HG03060 (cell line): ENCODE measurements at regions not wholly inside any gene's neighbourhood (a gene's known extent, or its start where the extent isn't known, plus 50 kb on each side); places are given as distances from the start of the nearest gene placed in this dataset.
"Not testable (repeated sequence)": the region's sequence is repeated elsewhere in the genome, so short reads cannot be mapped to it uniquely, and the experiment has no call there.

ENCODE experiments used
- ATAC-seq: cut with Tn5 transposase; IDR thresholded peaks from one replicate; pipeline ENCODE4 v1.9.1; 2021; ENCODE audit warnings: low read depth, moderate number of reproducible peaks; ENCODE audit not compliant: unreplicated experiment

DNA sequence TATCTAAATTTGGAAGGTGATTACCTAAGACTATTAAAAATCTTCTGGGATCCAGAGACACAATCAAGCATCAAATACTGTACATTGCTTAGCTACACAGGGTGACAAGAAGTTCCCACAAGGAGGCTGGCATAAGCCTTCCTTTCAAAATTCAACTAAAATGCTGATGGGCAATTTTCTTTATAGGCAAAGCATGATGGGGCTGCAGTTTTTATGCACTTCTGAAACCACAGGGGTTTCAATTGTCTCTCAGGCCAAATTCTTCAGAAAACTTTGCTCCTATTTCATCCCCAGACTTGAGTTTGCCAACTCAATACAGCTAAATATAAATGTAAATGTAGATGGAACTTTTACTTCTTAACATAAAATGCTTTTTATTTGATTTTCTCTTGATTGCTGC is 241.6 kb downstream of the ZPLD1 start:
- no peak for ATAC-seq

GRCh38 chr3:102682741-102683140 is 247.9 kb downstream of the ZPLD1 start:
- no peak for ATAC-seq

DNA sequence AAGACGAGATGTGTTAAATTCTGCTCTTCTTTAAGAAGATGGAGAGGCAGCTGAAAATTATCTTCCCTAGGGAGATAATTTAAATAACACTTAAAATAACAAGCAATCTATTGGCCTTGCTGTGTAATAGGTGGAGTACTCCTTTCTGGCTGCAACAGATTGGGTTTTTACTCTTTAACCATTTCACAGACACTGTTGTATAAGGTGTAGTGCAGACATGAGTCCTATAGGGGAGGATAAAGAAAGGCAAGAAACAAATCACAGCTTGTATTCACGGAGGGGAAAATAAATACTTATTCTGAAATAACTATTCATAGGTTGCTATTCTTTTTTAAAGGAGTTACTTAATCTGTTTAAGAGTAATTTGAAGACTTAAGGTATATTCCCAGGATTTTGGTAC is 252.0 kb downstream of the ZPLD1 start:
- ATAC-seq, result no peak

DNA sequence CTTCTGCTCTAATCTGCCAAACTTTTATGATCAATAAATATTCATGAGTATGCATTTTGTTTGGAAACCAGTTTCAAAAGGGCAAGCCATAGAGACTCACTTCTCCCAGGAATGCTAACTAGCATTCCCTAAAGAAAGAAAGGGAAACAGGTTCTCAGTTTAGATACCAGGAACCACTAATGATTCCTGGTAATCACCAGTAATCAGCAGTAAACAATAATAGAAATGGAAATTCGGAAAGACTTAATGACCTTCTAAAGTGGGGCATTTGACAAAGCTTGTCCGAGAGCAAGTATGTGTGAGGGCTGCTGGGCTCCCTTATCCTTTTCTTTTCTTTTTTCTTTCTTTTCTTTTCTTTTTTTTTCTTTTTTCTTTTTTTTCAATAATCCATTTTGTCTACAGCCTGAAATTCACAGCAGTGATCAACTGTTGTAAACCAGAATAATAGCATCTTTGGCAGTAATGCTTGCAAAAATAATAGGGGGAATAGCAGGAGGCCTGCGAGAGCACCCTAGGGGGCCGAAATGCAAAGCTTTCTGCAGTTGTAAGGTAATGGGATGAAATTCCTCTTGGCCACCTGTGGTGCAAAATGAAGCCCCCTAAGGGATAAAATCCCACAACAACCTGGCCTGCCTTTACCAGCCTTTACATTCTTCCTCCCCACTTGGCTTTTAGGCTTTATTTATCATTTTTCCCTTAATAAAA is 253.2 kb downstream of the ZPLD1 start:
- no peak for ATAC-seq

- ATAC-seq, result no peak
These were observed 253.7 kb downstream of the ZPLD1 start for GRCh38 chr3:102688556-102688930.

- ATAC-seq, result no peak
These were observed 256.7 kb downstream of the ZPLD1 start for GRCh38 chr3:102691507-102691906.

DNA sequence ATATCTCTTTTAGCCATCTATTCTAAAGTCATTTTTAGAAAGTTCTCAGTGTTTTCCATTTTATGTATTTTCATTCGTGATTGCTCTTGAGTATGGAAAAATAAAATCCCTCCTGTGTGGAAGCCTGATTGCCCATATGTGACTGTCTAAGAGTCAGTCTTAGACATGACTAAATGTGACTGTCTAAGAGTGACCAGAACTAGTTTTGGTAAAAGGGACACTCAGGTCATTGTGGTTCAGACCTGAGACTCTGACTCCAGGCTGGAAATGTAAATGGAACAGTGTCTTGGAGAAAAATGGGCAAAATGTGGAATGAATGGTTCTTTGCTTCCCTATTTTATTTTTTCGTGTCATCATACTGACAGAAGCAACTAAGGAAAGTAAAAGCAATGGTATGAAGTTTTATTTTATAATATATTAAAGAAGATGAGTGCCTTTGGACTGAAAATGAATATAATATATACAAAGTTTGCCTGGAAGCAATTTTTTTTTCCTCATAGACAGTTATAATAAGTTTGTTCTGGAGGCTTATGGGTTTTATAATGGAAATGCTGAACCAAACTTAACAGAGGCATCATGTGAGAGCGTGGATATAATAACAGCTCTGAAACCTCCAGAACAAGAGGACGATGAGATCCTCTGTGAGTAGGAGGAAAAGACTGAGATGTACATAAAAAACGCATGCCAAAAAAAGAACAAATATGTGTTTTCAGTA is 264.4 kb downstream of the ZPLD1 start:
- ATAC-seq, result no peak

GRCh38 chr3:102699819-102700140 is 265.0 kb downstream of the ZPLD1 start:
- ATAC-seq, result no peak

GRCh38 chr3:102712896-102713295 is 278.1 kb downstream of the ZPLD1 start:
- no peak for ATAC-seq

DNA sequence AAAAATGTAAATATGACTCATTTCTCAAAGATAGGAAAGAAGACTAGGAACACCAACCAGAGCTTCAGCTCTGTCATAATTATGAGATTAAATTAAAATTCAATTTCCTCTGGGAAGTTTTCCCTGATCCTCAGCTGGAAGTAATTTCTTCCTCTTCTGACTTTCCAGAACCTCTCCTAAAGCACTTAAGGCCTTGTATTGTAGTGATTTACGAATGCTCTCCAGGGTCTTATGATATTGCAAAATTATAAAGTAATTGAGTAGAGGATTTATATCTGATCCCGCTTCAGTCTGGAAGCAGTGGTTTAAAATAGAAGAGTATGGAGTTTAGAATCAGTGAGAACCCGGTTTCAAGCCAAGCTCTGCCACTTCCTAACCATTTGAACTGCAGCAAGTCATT is 279.8 kb downstream of the ZPLD1 start:
- ATAC-seq, result peak; percentile 6

DNA sequence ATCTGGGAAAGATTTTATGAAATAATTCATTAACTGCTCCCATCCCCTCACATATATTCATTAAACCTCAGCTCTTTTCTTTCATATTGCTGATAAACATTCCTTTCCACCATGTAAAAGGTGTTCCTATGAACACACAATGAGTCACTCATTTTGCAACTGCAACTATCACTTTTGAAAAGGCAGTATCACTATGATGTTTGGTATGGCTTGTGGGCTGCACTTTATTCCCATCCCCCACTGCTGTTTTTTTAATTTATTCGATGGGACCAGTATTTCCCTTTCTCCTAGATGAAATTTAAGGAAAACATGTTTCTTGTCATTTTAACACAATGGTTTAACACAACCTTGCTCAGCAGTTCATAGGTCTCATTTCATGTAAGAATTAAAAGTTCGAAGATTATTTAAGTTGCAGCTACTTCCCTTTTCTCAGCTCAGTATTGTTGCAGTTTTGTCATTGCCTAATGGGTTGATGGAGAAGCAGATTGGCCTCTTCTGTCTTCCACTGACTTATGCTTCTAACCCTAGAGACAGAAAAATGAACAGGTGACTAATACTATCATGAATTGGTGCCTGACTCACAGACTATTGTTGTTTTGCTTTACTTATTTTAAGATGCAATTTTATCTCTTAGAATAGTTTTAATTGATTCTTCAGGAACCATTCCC is 280.3 kb downstream of the ZPLD1 start:
- ATAC-seq, result peak; percentile 96

DNA sequence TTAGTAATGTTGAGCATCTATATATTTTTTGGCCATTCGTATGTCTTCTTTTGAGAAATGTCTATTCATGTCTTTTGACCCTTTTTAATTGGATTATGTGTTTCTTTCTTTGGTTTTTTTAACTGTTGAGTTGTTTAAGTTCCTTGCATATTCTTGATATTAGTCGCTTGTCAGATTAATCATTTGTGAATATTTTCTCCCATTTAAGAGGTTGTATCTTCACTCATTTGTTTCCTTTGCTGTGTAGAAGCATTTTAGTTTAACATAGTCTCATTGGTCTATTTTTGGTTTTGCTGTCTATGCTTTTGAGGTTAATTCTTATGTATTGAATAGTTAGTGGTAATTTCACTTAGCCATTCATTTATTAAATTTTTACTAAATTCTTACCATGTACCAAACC is 283.8 kb downstream of the ZPLD1 start:
- ATAC-seq, result no peak

DNA sequence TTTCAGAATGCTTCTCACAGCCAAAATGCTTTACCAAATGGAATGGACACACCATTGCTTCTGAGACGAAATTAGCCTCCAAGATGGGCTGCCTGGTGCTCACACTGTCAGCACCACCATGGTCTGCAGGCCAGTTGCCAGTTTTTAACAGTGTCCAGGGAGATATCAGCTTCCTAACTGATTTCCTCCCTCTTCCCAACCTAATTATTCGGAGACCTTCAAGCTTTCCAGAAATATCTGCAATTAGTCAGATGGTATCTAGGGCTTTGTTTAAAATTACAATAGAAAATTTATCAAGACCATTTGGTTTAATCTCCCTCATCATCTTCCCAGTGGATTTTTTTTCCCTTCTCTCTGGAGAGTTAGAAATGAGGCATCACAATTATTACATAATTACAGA is 287.5 kb downstream of the ZPLD1 start:
- no peak for ATAC-seq

DNA sequence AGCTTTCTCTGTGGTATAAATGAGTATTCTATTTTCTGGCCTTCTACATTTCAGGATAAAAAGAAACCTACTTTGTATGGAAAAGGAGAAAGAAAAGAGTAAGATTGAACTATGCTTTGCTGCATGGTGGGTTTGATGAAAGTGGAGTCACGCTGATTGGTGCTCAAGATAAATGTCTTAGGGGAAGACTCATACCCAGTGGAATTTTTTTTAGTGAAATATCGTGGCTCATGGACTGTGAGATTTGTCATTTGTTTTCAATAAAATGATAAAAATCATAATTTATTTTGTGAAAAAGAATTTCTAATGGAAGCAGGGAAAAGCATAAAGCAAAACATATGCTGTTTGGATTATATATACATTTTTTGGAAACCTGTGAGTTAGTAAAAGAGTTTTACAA is 292.5 kb downstream of the ZPLD1 start:
- no peak for ATAC-seq

- not testable (repeated sequence) for ATAC-seq
These were observed 297.8 kb downstream of the ZPLD1 start for GRCh38 chr3:102732581-102732980.

DNA sequence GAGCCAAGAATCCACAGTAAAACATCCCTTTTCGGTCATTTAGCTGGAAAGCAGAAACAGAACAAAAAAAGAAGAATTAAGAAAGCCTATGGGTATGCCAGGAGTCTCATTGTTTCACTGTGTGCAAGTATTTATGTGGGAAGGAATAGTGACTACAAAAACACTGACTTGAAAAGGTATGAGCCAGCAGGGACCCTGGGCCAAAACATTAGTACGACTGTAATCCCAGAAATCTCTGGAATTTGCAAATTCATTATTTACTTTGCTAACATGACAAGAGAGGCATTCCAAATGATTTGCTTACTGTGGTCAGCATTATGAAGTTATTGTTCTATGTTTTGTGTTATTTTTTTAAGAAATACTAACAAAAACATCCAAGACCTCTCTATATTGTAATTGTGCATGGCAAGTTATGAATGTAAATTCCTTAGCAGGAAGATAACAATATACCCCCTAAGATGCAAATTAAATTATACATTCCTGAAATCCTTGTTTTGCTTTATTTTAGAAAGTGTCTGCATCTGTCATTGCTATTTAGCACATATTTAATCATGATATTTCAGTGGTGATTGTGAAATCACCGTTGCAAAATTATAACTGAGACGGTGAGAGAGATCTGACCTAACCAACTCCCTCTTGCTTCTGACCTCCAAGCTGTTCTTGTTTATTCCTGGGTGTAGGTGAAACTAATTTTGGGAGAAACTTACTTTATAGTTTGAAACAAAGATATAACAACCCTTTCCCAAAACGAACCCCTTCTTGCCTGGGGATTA is 299.2 kb downstream of the ZPLD1 start:
- ATAC-seq, result no peak

DNA sequence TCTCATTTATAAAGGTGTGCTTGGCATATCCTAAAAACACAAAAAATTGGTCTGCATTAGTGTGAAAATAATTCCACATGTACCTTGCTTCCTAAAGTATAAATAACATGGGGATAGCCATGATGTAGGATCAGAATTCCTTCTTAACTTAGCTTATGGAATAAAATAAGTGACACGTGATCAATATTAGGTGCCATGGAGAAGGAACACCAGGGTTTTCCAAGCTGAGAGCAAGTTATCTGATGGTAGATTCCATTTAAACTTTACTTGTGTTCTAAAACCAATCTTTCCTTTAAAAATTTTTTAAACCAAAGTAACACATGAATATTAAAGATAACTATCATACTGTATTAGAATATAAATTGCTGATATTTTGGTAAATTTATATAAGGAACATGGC is 300.5 kb downstream of the ZPLD1 start:
- no peak for ATAC-seq

GRCh38 chr3:102736288-102736974 is 301.6 kb downstream of the ZPLD1 start:
- no peak for ATAC-seq

DNA sequence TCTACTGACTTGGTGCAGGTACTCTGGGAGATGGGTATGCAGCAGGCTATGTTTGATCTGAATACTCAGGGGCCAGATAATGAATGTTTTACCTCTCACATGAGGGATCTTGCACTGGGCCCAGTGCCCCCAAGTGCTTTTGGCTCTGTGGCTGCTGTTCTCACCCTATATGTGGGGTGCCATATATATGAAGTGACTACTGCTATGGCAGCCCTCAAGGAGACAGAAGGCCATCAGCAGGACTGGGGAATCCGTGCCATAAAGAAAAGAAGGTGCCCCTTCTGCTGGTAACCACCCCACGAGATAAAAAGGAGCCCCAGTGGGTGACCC is 302.1 kb downstream of the ZPLD1 start:
- ATAC-seq, result no peak

DNA sequence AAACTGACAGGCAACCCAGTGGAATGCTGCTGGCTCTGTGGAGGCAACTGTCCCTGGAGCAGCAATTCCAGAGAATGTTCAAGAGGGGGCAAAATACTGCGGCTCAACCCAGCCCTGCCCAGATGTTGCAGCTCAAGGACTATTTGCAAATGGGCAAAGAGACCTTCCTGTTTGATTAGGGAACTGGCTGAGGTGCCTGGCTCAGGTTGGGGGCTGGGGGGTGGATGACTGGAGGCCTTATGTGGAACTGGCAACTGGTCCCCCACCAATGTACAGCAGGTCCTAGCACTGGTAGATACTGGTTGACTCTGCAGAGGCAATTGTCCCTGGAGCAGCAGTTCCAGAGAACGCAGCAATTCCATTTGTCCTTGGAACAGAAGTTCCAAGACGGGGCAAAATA is 302.5 kb downstream of the ZPLD1 start:
- ATAC-seq, result no peak

DNA sequence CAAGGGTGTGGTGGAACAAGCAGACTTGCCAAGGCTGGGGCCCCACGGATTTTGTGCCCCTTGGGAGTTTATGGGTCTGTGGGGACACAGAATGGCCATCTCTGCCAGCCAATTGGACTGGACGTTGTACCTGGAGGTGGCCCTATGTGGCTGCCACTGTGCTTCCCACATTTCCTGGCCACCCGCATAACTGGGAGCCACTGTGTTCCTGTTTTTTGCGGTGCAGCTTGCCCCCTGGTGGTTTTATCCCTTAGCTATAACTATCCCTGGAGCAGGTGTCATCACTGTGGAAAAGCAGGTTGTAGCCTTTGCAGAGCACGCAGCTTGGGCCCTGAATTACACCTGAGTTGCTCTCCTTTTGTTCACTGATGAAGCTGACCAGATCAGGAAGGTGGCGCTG is 306.3 kb downstream of the ZPLD1 start:
- ATAC-seq, result no peak
